GM12892 (cell line): ENCODE measurements at regions not wholly inside any gene's neighbourhood (a gene's known extent, or its start where the extent isn't known, plus 50 kb on each side); places are given as distances from the start of the nearest gene placed in this dataset.

Source experiments
- DNase-seq: peaks from one replicate; pipeline ENCODE4 v3.0.0; 2011; ENCODE audit not compliant: insufficient read length
- FAIRE-seq: peaks from 2 replicates; lab custom pipeline; 2011; peaks lifted over from hg19 to GRCh38; lab: Jason Lieb, UNC
- POLR2A ChIP-seq: IDR thresholded peaks from 2 replicates; pipeline ENCODE4 v1.6.1; 2011; ENCODE audit warnings: low read depth, low read length, control low read depth
- POLR2AphosphoS5 ChIP-seq: IDR thresholded peaks from 2 replicates; pipeline ENCODE4 v1.6.1; 2011; ENCODE audit warnings: low read depth, low read length, control low read depth
- TAF1 ChIP-seq: IDR thresholded peaks from 2 replicates; pipeline ENCODE4 v1.6.1; 2011; ENCODE audit warnings: low read depth, mild to moderate bottlenecking, control low read depth, low read length, borderline replicate concordance

DNA sequence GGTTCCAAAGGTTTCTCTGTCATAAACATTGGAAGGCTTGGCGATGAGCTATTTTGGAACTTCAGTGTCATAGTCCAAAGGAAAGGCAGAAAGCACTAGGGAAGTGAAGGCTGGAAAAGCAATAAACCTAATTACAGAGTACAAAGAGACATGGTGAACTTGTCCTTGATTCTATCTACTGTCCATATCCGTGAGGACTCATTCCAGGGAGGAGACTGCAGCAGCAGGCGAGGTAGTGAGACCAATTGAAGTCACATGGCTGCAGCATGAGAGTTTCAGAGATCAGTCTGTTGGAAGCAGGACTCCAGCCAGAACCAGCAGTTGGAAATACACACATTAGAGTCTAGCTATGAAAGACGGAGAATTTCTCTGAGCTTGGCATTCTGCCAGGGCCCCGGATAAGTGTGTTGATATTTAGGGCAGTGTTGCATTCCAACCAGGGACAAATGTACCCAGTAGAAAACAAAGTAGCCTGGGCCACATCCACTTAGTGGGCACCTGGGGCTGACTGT lies 54.1 kb upstream of the ARHGAP42 start:
- TF ChIP-seq TAF1 = no peak
- no peak for TF ChIP-seq POLR2A
- TF ChIP-seq POLR2AphosphoS5 = no peak
- FAIRE-seq (no peak), DNase-seq (no peak)

DNA sequence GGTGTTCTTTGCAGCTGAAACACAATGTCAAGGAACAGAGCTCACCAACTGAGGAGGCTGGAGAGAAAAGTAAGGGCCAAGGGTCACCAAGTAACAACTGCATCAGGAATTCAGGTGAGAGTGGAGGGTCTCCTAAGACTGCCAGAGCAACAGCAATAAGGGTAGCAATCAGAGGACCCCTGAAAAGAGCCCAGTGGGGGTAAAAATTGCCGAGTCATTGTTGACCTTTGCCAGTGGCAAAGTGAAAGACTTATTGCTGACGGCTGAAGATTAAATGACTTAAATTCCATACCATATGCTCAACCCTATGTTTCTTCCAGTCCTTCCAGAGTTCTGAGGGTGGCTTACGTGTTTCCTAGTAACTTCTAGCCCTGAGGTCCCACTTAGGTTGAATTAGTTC lies 51.9 kb upstream of the ARHGAP42 start:
- no peak for TF ChIP-seq POLR2AphosphoS5
- TF ChIP-seq POLR2A = no peak
- no peak for TF ChIP-seq TAF1
- no peak for FAIRE-seq

DNA sequence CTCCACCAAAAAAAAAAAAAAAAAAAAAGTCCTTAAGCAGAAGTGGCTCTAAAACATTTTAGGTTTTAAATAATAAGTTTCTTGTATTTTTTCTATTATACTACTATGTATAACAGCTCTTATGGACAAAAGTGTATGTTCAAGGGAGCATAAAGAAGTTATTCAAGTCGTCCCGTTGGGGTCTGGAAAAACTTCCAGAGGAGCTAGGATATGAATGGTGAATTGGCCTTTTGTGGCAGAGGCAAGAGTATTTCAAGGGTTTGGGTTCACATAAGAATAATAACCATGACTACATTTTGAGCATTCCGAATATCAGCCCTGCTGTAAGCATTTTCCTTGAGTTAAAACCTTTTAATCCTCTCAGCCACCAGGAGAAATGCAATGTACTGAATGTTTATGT lies 50.6 kb upstream of the ARHGAP42 start:
- no peak for FAIRE-seq
- DNase-seq = no peak
- no peak for TF ChIP-seq TAF1
- TF ChIP-seq POLR2AphosphoS5 = no peak
- no peak for TF ChIP-seq POLR2A

More for the DNA sequence above, 51.9 kb upstream of the ARHGAP42 start:
- no peak for DNase-seq
